SK-N-MC (cell line): ENCODE measurements at regions not wholly inside any gene's neighbourhood (a gene's known extent, or its start where the extent isn't known, plus 50 kb on each side); places are given as distances from the start of the nearest gene placed in this dataset.

Experiments used
- EZH2 ChIP-seq: fragments of 200-600 bp; sonication (generic); IDR thresholded peaks from one replicate; pipeline ENCODE4 v1.6.1; 2017; ENCODE audit warnings: antibody characterized with exemption
- POLR2AphosphoS5 ChIP-seq: IDR thresholded peaks from 2 replicates; pipeline ENCODE4 v1.6.1; 2012; ENCODE audit warnings: mild to moderate bottlenecking, low read depth, low read length, borderline replicate concordance

DNA sequence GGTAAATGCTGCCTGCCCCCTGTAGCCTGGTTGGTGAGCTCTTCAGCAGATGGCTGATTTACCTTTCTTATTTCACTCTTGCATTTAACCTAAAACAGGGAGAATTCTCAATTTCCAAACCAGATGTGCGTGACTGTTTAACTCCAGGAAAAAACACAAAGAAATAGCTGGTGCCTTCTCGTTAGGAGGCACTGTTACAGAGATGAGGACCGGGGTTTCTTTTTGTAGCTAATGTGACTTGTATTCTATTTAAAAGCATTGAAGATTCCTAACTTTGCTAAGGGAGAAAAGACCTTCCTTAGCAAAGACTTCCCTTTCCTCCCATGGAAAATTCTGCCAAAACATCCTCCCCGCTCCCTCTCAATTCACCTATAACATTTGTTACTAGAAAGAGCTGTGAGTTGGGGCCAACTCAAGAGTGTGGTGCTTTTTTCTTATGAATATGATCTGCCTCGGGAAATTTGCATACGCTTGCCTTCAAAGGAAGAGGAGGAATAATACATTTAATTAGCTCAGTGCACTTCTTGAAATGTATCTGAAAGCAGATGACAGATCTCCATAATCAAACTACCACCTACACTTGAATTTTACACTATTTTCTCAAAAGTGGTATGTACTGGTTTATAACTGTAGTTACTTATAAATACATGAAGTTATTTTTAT is 102.0 kb upstream of the ARID2 start:
- TF ChIP-seq EZH2 (no peak), POLR2AphosphoS5 (no peak)
